Erythroblast (primary cell): ENCODE measurements at regions not wholly inside any gene's neighbourhood (a gene's known extent, or its start where the extent isn't known, plus 50 kb on each side); places are given as distances from the start of the nearest gene placed in this dataset.

Source experiments
- GATA1 ChIP-seq: IDR thresholded peaks from 2 replicates; pipeline ENCODE4 v1.6.1; 2011; ENCODE audit warnings: low read depth, mild to moderate bottlenecking, control low read depth, low read length, moderate library complexity
- POLR2A ChIP-seq: IDR thresholded peaks from 2 replicates; pipeline ENCODE4 v1.6.1; 2011; ENCODE audit warnings: mild to moderate bottlenecking, low read length

- no peak for TF ChIP-seq POLR2A
- no peak for TF ChIP-seq GATA1
These were observed 379.0 kb downstream of the THBS2 start for GRCh38 chr6:168874637-168875036.
